ENCODE measurements at regions not wholly inside any gene's neighbourhood (a gene's known extent, or its start where the extent isn't known, plus 50 kb on each side); places are given as distances from the start of the nearest gene placed in this dataset.

DNA sequence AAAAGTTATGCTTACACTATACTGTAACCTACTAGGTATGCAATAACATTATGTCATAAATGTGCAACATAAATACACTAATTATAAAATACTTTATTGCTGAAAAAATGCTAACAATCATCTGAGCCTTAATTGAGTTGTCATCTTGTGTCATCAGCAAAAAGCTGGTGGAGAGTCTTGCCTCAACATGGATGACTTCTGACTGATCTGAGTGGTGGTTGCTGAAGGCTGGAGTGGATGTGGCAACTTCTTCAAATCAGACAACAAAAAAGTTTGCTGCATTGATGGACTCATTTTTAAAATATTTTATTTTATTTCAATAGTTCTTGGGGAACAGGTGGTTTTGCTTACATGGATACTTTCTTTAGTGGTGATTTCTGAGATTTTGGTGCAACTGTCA is 93.9 kb upstream of the AMN1 start (continued):
- TF ChIP-seq, protein P1, sequence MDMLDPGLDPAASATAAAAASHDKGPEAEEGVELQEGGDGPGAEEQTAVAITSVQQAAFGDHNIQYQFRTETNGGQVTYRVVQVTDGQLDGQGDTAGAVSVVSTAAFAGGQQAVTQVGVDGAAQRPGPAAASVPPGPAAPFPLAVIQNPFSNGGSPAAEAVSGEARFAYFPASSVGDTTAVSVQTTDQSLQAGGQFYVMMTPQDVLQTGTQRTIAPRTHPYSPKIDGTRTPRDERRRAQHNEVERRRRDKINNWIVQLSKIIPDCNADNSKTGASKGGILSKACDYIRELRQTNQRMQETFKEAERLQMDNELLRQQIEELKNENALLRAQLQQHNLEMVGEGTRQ (CRISPR knock-in tag; IDR thresholded peaks at IDR 0.05), result no peak
- TF ChIP-seq ETV6 (CRISPR knock-in tag; IDR thresholded peaks at IDR 0.05), result no peak
- no peak for TF ChIP-seq NR1H2 (CRISPR knock-in tag; IDR thresholded peaks at IDR 0.05)
- TF ChIP-seq, protein P2, sequence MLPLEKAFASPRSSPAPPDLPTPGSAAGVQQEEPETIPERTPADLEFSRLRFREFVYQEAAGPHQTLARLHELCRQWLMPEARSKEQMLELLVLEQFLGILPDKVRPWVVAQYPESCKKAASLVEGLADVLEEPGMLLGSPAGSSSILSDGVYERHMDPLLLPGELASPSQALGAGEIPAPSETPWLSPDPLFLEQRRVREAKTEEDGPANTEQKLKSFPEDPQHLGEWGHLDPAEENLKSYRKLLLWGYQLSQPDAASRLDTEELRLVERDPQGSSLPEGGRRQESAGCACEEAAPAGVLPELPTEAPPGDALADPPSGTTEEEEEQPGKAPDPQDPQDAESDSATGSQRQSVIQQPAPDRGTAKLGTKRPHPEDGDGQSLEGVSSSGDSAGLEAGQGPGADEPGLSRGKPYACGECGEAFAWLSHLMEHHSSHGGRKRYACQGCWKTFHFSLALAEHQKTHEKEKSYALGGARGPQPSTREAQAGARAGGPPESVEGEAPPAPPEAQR (CRISPR knock-in tag; IDR thresholded peaks at IDR 0.05), result no peak
- TF ChIP-seq SMAD4 (CRISPR knock-in tag; IDR thresholded peaks at IDR 0.05), result no peak
- no peak for TF ChIP-seq CBFB (CRISPR knock-in tag; IDR thresholded peaks at IDR 0.05; ENCODE audit: low read depth)

DNA sequence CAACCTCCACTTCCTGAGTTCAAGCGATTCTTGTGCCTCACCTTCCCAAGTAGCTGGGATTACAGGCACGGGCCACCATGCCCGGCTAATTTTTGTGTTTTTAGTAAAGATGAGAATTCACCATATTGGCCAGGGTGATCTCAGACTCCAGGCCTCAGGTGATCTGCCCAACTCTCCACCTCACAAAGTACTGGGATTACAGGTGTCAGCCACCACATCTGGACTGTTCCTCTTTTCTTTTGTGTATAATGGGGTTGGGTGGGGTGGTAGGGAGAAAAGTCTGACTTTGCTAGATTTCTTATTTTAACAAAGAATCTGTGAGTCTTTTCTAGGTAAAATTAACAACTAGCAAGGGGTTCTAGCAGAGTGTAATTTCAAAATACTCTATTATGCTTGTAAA is 92.7 kb upstream of the AMN1 start:
- no peak overlapping the region for H3K4me3 Mint-ChIP-seq
- no peaks in the 10 kb centered on the region for H3K4me1 Mint-ChIP-seq
- no peak for DNase-seq (ENCODE audit: low spot score)
- TF ChIP-seq FOXJ3 (CRISPR knock-in tag; IDR thresholded peaks at IDR 0.05; ENCODE audit: borderline replicate concordance) (no peak), ZNF121 (CRISPR knock-in tag; IDR thresholded peaks at IDR 0.05) (no peak), GTF2I (CRISPR knock-in tag; conservative IDR thresholded peaks at IDR 0.05) (no peak), SMAD4 (CRISPR knock-in tag; IDR thresholded peaks at IDR 0.05) (no peak), RORB (CRISPR knock-in tag; IDR thresholded peaks at IDR 0.05) (no peak)
- TF ChIP-seq, protein P3, sequence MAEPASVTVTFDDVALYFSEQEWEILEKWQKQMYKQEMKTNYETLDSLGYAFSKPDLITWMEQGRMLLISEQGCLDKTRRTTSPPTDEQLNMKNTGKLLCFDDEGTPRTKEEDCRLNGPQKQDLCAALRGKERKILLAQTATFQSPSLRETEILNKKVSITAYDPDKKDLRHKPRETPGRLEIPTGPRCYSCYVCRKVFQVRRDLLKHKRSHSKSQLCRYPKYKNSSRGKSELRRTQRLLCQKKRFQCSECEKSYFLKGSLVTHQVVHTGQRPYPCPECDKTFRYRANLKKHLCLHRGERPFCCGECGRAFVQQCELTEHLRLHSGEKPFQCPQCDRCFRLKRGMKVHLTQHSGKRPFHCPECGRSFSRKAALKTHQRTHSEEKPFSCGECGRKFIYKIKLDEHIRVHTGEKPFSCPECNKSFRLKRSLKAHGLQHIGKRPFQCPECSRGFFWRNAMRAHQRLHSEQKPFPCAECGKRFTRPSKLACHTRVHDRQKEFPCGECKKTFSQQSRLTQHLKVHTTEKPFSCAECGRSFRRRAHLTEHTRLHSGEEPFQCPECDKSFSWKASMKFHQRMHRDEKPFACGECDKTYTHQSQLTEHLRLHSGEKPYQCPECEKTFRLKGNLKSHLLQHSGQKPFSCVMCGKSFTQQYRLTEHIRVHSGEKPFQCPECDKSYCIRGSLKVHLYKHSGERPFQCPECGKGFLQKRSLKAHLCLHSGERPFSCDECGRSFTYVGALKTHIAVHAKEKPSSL (CRISPR knock-in tag; conservative IDR thresholded peaks at IDR 0.05), result no peak
- TF ChIP-seq, protein P4, sequence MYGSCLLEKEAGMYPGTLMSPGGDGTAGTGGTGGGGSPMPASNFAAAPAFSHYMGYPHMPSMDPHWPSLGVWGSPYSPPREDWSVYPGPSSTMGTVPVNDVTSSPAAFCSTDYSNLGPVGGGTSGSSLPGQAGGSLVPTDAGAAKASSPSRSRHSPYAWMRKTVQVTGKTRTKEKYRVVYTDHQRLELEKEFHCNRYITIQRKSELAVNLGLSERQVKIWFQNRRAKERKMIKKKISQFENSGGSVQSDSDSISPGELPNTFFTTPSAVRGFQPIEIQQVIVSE (CRISPR knock-in tag; IDR thresholded peaks at IDR 0.05; ENCODE audit: borderline replicate concordance), result no peak
- ChIA-PET POLR2A (no interaction called here), CTCF (no interaction called here)
- peaks cover 27% of the 10 kb centered on the region for H3K9me3 Mint-ChIP-seq
- H3K27me3 Mint-ChIP-seq (ENCODE audit: low read depth), result no peaks in the 10 kb centered on the region
- peaks cover 20% of the 10 kb centered on the region for H3K36me3 Mint-ChIP-seq
- no peak overlapping the region for H3K27ac Mint-ChIP-seq
- ATAC-seq, result no peak

DNA sequence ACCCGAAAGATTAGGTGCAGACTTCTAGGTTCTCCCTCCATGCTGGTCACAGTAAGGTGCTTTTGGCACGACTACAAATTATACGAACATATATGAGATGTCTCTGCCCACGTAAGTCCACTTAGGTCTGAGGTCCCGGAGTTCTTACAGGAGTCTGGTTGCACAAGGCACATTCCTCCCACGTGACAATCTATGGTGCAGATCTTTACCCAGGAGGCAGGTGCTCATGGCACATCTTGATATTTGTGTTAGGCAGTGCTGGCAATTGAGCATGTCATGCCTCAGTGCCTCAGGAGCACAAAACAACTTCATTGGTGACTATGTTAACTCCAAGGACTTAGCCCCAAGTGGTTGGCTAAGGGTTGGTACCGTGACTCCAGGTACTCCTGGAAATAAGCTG is 92.0 kb upstream of the AMN1 start:
- no peak overlapping the region for H3K27ac Mint-ChIP-seq

More for the DNA sequence above, 92.0 kb upstream of the AMN1 start:
- H3K9me3 Mint-ChIP-seq, result peaks cover 23% of the 10 kb centered on the region
- TF ChIP-seq ZBTB21 (CRISPR knock-in tag; IDR thresholded peaks at IDR 0.05; ENCODE audit: borderline replicate concordance), result no peak
- no peak for TF ChIP-seq ESRRA (CRISPR knock-in tag; IDR thresholded peaks at IDR 0.05; ENCODE audit: borderline replicate concordance)
- TF ChIP-seq NFE2L1 (CRISPR knock-in tag; IDR thresholded peaks at IDR 0.05), result no peak
- TF ChIP-seq, protein P5, sequence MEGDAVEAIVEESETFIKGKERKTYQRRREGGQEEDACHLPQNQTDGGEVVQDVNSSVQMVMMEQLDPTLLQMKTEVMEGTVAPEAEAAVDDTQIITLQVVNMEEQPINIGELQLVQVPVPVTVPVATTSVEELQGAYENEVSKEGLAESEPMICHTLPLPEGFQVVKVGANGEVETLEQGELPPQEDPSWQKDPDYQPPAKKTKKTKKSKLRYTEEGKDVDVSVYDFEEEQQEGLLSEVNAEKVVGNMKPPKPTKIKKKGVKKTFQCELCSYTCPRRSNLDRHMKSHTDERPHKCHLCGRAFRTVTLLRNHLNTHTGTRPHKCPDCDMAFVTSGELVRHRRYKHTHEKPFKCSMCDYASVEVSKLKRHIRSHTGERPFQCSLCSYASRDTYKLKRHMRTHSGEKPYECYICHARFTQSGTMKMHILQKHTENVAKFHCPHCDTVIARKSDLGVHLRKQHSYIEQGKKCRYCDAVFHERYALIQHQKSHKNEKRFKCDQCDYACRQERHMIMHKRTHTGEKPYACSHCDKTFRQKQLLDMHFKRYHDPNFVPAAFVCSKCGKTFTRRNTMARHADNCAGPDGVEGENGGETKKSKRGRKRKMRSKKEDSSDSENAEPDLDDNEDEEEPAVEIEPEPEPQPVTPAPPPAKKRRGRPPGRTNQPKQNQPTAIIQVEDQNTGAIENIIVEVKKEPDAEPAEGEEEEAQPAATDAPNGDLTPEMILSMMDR (IDR thresholded peaks at IDR 0.05), result no peak
- CTCF ChIA-PET, result no interaction called here
- no peak overlapping the region for H3K4me3 Mint-ChIP-seq
- H3K27me3 Mint-ChIP-seq (ENCODE audit: low read depth), result no peaks in the 10 kb centered on the region
- no peaks in the 10 kb centered on the region for H3K4me1 Mint-ChIP-seq
- peaks cover 16% of the 10 kb centered on the region for H3K36me3 Mint-ChIP-seq
- POLR2A ChIA-PET, result no interaction called here
- no peak for DNase-seq (ENCODE audit: low spot score)
- ATAC-seq, result no peak

Data from WTC11 (cell line).